Astrocyte (in vitro differentiated cells and primary cell): ENCODE measurements at regions not wholly inside any gene's neighbourhood (a gene's known extent, or its start where the extent isn't known, plus 50 kb on each side); places are given as distances from the start of the nearest gene placed in this dataset.
"Not testable (repeated sequence)": the region's sequence is repeated elsewhere in the genome, so short reads cannot be mapped to it uniquely, and the experiment has no call there.

Source experiments
- DNase-seq: peaks from one replicate; pipeline ENCODE4 v3.0.0-alpha.2; 2010; ENCODE audit warnings: low read depth
- FAIRE-seq: peaks from 2 replicates; lab custom pipeline; 2011; peaks lifted over from hg19 to GRCh38; lab: Jason Lieb, UNC
- H2AFZ ChIP-seq: 2 replicates; pipeline ENCODE4 v1.6.0; 2012; ENCODE audit warnings: low read depth, low read length, inconsistent platforms
- H3K27ac ChIP-seq: 2 replicates; pipeline ENCODE4 v1.5.1; 2011; ENCODE audit warnings: low read depth, low read length, inconsistent platforms
- H3K27me3 ChIP-seq: 2 replicates; pipeline ENCODE4 v1.6.0; 2011; ENCODE audit warnings: low read length, inconsistent platforms; ENCODE audit not compliant: insufficient read depth
- H3K36me3 ChIP-seq: 2 replicates; pipeline ENCODE4 v1.5.1; 2011; ENCODE audit warnings: low read length, inconsistent platforms; ENCODE audit not compliant: insufficient read depth
- H3K4me1 ChIP-seq: 2 replicates; pipeline ENCODE4 v1.5.1; 2011; ENCODE audit warnings: low read length, inconsistent platforms; ENCODE audit not compliant: insufficient read depth
- H3K4me2 ChIP-seq: 2 replicates; pipeline ENCODE4 v1.6.0; 2012; ENCODE audit warnings: low read length, inconsistent platforms
- H3K4me3 ChIP-seq: 2 replicates; pipeline ENCODE4 v1.5.1; 2011; ENCODE audit warnings: low read depth, mild to moderate bottlenecking, low read length, inconsistent platforms; ENCODE audit not compliant: insufficient read depth
- H3K79me2 ChIP-seq: 2 replicates; pipeline ENCODE4 v1.6.0; 2012; ENCODE audit warnings: mild to moderate bottlenecking, low read length, inconsistent platforms; ENCODE audit not compliant: insufficient read depth
- H3K9ac ChIP-seq: 2 replicates; pipeline ENCODE4 v1.6.0; 2012; ENCODE audit warnings: mild to moderate bottlenecking, low read length, inconsistent platforms
- H3K9me3 ChIP-seq: 2 replicates; pipeline ENCODE4 v1.5.1; 2012; ENCODE audit warnings: low read depth, mild to moderate bottlenecking, low read length, inconsistent platforms; ENCODE audit not compliant: insufficient read depth
- H4K20me1 ChIP-seq: 2 replicates; pipeline ENCODE4 v1.6.0; 2012; ENCODE audit warnings: low read length, inconsistent platforms; ENCODE audit not compliant: insufficient read depth
- H3K27ac Mint-ChIP-seq: one replicate; pipeline ENCODE4 v1.8.0; 2021; ENCODE audit warnings: mild to moderate bottlenecking, mixed read lengths; ENCODE audit not compliant: unreplicated experiment
- H3K27me3 Mint-ChIP-seq: one replicate; pipeline ENCODE4 v1.8.0; 2021; ENCODE audit warnings: low read depth, mixed read lengths; ENCODE audit not compliant: unreplicated experiment
- H3K36me3 Mint-ChIP-seq: one replicate; pipeline ENCODE4 v1.8.0; 2021; ENCODE audit warnings: low read depth, mixed read lengths; ENCODE audit not compliant: unreplicated experiment
- H3K4me1 Mint-ChIP-seq: one replicate; pipeline ENCODE4 v1.8.0; 2021; ENCODE audit warnings: low read depth, mixed read lengths; ENCODE audit not compliant: unreplicated experiment
- H3K4me3 Mint-ChIP-seq: one replicate; pipeline ENCODE4 v1.8.0; 2021; ENCODE audit warnings: mild to moderate bottlenecking, moderate library complexity, mixed read lengths; ENCODE audit not compliant: unreplicated experiment
- H3K9me3 Mint-ChIP-seq: one replicate; pipeline ENCODE4 v1.8.0; 2021; ENCODE audit warnings: mild to moderate bottlenecking, mixed read lengths; ENCODE audit not compliant: unreplicated experiment
- CTCF ChIP-seq: IDR thresholded peaks from 2 replicates; pipeline ENCODE4 v1.5.1; 2011; ENCODE audit warnings: low read depth, mild to moderate bottlenecking, inconsistent platforms, low read length, moderate library complexity; ENCODE audit not compliant: insufficient read depth
- EZH2 ChIP-seq: IDR thresholded peaks from 2 replicates; pipeline ENCODE4 v1.6.1; 2012; ENCODE audit warnings: mild to moderate bottlenecking, low read length, inconsistent platforms; ENCODE audit not compliant: insufficient read depth

- H3K36me3 Mint-ChIP-seq = peaks cover 2% of the 10 kb centered on the region
- DNase-seq = no peak
- H3K4me1 Mint-ChIP-seq = peaks cover 5% of the 10 kb centered on the region
- H4K20me1 ChIP-seq = no peaks in the 10 kb centered on the region
- H3K36me3 ChIP-seq = no peaks in the 10 kb centered on the region
- no peak overlapping the region for H3K4me2 ChIP-seq
- H3K27ac ChIP-seq = no peak overlapping the region
- no peak overlapping the region for H3K4me3 ChIP-seq
- H3K27me3 ChIP-seq = peaks cover 2% of the 10 kb centered on the region
- H3K9me3 Mint-ChIP-seq = peaks cover 11% of the 10 kb centered on the region
- no peak overlapping the region for H2AFZ ChIP-seq
- FAIRE-seq = no peak
- H3K9ac ChIP-seq = no peak overlapping the region
- H3K27ac Mint-ChIP-seq = no peak overlapping the region
- TF ChIP-seq CTCF = no peak
- TF ChIP-seq EZH2 = no peak
- no peaks in the 10 kb centered on the region for H3K79me2 ChIP-seq
- H3K4me3 Mint-ChIP-seq = no peak overlapping the region
- H3K9me3 ChIP-seq = no peaks in the 10 kb centered on the region
- H3K27me3 Mint-ChIP-seq = peaks cover 19% of the 10 kb centered on the region
- H3K4me1 ChIP-seq = no peaks in the 10 kb centered on the region
Observed at GRCh38 chr20:48444249-48444648, 383.6 kb downstream of the PREX1 start.

- no peak for TF ChIP-seq CTCF
- TF ChIP-seq EZH2 = no peak
Observed at GRCh38 chr20:48440916-48441315, 386.9 kb downstream of the PREX1 start.

GRCh38 chr20:48440261-48440660 lies 387.5 kb downstream of the PREX1 start:
- not testable (repeated sequence) for H2AFZ ChIP-seq, H3K4me2 ChIP-seq, H3K27ac ChIP-seq, H3K27ac Mint-ChIP-seq, H3K9ac ChIP-seq, H3K36me3 Mint-ChIP-seq, H3K4me1 ChIP-seq, FAIRE-seq, H3K36me3 ChIP-seq, H3K4me3 ChIP-seq, H3K4me1 Mint-ChIP-seq, H4K20me1 ChIP-seq, H3K9me3 ChIP-seq, H3K27me3 ChIP-seq, H3K79me2 ChIP-seq, H3K4me3 Mint-ChIP-seq, DNase-seq
- H3K9me3 Mint-ChIP-seq = peaks cover 16% of the 10 kb centered on the region
- peaks cover 17% of the 10 kb centered on the region for H3K27me3 Mint-ChIP-seq

More at GRCh38 chr20:48440916-48441315, 386.9 kb downstream of the PREX1 start:
- no peak overlapping the region for H3K4me2 ChIP-seq
- FAIRE-seq = no peak
- Mint-ChIP-seq H3K27me3 (peaks cover 17% of the 10 kb centered on the region), H3K4me3 (no peak overlapping the region), H3K4me1 (no peaks in the 10 kb centered on the region), H3K36me3 (peaks cover 2% of the 10 kb centered on the region), H3K27ac (no peak overlapping the region), H3K9me3 (peaks cover 18% of the 10 kb centered on the region)
- H3K9me3 ChIP-seq = no peaks in the 10 kb centered on the region
- no peak overlapping the region for H3K27ac ChIP-seq
- H3K9ac ChIP-seq = no peak overlapping the region
- DNase-seq = no peak
- H3K4me1 ChIP-seq = no peaks in the 10 kb centered on the region
- H3K36me3 ChIP-seq = no peaks in the 10 kb centered on the region
- no peaks in the 10 kb centered on the region for H4K20me1 ChIP-seq
- no peaks in the 10 kb centered on the region for H3K27me3 ChIP-seq
- no peak overlapping the region for H3K4me3 ChIP-seq
- no peaks in the 10 kb centered on the region for H3K79me2 ChIP-seq
- H2AFZ ChIP-seq = no peak overlapping the region
